ENCODE measurements at regions not wholly inside any gene's neighbourhood (a gene's known extent, or its start where the extent isn't known, plus 50 kb on each side); places are given as distances from the start of the nearest gene placed in this dataset.
"Not testable (repeated sequence)": the region's sequence is repeated elsewhere in the genome, so short reads cannot be mapped to it uniquely, and the experiment has no call there.

DNA sequence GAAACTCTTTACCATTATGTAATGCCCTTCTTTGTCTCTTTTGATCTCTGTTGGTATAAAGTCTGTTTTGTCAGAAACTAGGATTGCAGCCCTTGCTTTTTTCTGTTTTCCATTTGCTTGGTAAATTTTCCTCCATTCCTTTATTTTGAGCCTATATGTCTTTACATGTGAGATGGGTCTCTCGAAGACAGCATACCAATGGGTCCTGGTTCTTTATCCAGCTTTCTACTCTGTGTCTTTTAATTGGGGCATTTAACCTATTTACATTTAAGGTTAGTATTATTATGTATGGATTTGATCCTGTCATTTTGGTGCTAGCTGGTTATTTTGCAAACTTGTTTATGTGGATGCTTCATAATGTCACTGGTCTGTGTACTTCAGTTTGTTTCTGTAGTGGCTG, 191.3 kb downstream of the S1PR1 start:
- not testable (repeated sequence) for DNase-seq (ENCODE audit: low spot score)

DNA sequence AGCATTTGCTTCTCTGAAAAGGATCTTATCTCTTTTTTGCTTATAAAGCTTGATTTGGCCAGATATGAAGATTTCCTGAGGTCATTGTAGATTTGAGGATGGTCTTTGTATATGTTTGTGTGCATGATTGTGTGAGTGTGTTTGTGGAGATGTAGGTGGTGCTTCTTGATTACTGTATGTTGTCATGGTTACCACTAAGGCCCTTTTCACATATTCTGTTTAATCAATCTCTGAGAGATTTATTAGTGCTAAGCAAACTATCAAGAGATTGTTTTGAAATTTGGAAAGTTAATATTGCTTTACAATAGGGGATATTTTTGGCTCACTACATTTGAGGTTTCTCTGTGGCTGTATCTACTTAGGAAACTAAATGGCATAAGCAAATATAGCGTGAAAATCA, 191.7 kb downstream of the S1PR1 start:
- DNase-seq (ENCODE audit: low spot score): no peak

DNA sequence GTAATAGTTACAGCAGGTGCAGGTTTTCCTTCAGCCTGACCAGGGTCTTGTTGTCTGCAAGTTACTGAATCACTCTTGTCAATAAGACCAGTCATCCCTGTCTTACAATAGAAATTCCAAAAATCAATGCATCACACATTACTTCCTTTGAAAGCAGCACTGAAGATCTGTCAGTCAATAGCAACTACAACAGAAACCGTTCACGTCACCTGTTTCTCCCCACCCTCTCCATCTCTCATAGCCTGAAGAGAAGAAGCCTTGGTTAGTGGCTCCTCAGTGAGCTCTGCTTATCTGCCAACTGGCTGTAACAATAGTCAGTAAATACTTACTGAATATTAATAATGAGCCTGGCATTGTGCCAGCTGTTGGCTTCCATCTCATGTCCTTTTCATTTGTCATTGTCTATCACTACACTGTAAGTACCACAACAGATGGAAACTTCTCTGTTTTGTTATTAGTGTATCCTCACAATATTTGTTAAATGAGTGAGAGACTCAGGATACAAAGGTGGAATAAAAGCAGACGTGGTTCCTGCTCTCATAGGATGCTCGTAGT, 195.2 kb downstream of the S1PR1 start:
- DNase-seq (ENCODE audit: low spot score): no peak

DNA sequence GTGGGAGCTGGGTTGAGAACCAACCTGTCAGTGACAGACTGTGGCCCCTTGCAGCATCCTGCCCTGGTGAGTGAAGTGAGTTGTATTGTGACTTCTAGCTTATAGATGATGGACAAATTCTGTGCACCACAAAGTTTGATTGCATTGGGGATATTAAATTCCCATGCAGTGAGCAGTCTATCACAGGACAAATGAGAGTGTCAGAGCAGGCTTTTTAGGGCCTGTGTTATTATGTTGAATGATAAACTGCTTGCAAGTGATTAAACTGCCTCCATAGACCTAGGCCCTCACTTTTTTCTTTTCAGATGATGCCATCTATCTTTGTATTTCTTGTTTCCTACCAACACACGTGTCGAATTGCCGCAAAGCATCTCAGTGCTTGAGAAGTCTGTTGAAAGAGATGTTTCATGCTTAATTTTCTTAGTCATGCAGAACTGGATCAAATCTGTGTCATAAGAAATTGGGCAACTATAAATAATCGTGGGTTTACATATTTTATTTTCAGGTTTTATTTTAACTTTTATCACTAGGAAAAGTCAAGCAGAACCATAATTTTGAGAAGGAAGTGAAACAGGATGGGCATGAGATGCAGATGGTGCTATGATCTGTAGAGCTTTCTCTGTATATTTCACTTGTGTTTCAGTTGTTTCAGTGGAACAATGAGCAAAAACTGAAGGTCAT, 199.2 kb downstream of the S1PR1 start:
- DNase-seq (ENCODE audit: low spot score): no peak

DNA sequence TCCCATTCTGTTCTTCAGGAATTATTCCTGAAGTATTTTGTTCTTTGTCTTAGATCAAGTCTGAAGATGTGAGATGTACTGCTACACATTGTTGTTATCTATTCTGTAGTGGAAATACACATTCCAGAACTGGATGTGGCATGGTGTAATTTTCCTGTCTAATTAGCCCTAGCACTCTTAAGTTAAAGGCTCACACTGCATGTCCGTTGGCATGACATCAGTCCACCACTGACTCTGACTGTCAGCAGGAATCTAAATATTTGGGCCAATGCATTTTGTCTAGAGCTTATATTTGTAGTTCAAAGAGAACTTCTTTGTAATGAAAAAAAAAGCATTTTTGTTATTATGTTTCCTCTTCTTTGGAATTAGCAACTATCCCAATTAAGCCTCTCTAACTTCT, 201.0 kb downstream of the S1PR1 start:
- no peak for DNase-seq (ENCODE audit: low spot score)

DNA sequence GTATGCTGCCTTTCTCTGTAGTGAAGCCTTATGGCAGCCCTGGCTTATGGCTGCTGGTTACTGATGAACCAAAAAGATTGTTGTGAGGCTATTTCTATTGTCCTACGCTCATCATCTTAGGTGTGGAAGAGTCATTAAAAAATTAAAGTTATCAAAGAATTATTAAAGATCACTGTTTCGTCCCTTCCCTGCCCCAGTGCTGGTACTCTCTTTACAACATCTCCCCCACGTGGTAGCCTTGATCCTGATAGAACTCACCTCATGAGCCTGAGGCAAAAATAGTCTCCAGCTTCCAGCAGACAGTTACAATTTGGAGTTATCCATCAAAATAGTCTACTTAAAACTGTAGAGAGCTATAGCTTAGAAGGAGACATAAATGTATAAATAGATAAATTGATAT, 201.5 kb downstream of the S1PR1 start:
- peak; percentile 5 for DNase-seq (ENCODE audit: low spot score)

DNA sequence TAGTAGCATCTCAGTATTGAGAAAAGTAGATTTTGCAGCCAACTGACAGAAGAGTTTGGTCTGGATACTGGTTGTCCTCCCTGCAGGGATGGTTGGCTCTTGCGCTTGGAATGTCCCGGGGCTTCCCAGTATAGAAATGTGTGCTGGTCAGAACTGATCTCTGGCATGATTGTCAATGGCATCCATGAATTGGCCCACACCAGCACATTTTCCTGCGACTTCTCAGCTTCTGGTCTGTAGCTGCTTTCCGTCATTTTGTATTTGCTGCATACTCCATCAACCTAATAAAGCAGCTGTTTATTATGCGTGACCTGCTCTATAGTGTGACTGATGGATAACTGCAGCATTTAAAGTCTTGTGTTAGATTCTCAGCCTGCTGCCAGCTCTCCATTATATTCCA, 203.7 kb downstream of the S1PR1 start:
- no peak for DNase-seq (ENCODE audit: low spot score)

DNA sequence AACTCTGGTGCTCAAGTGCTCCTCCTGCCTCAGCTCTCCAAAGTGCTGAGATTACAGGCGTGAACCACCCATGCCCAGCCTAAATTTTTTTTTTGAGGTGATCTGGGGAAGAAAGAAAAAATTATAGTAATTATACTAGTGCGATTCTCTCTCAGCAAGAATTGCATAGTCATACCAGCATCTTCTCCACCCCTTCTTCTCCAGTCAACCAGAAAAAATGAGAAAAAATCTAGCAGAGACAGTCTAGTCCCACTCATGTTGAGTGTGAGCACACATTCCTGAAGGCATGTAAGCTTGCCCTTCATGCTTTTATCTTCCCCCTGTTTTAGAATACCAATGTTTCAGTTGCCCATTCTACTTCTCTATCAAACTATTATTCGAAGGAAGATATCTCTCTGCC, 207.6 kb downstream of the S1PR1 start:
- no peak for DNase-seq (ENCODE audit: low spot score)

DNA sequence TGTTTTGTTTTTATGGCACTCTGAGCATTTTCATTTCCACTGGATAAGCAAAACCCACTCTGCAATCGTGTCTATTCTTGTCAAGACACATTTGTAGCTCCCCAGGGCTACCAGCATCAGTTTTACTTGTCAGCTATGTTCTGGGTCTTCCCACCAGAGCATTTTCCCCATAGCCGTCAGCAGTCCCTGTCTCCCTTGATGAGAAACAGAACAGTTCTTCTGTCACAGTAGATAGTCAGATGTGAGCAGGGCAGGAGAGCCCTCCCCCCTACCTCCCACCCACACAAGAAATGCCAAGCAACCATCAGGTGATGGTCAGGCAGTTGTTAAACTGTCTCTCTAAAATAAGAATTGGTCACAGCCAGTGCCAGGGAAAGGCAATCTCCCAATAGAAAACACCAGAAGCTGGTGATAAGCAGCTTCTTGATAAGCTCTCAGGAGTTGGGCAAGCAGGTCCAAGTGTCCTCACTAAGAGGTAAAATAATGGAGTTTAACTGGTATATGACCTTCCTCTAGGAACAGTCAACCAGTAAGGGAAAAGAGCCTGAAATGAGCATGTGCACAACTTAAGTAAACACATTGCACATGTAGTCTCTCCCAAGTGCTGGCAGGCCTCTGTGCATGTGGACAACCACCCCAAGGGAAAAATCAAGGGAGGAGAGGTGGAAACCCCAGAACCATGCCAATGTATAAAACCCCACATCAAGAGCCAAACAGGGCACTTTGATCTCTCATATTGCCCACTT, 208.2 kb downstream of the S1PR1 start:
- DNase-seq (ENCODE audit: low spot score): no peak

DNA sequence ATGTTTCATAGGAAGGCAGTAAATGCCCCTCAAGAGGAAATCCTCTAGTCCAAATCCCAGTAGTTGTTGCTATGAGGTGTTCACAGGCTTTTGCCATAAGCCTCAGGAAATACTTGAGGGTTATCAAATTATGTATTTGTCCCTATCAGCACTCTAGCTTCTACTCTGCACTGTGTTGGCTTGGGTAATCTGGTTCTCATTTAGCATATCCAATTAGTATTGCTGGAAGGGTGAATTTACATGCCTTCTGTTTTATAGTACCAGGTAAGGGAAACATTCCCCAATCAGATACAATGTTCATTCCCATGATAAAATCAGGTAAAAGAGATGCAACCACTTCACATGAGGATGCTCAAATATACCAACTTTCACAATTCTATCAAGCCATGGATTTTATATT, 211.2 kb downstream of the S1PR1 start:
- no peak for DNase-seq (ENCODE audit: low spot score)

DNA sequence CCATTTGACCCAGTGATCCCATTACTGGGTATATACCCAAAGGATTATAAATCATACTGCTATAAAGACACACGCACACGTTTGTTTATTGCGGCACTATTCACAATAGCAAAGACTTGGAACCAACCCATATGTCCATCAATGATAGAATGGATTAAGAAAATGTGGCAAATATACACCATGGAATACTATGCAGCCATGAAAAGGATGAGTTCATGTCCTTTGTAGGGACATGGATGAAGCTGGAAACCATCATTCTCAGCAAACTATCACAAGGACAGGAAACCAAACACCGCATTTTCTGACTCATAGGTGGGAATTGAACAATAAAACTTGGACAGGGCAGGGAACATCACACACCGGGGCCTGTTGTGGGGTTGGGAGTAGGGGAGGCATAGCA, 213.9 kb downstream of the S1PR1 start:
- DNase-seq (ENCODE audit: low spot score): not testable (repeated sequence)

DNA sequence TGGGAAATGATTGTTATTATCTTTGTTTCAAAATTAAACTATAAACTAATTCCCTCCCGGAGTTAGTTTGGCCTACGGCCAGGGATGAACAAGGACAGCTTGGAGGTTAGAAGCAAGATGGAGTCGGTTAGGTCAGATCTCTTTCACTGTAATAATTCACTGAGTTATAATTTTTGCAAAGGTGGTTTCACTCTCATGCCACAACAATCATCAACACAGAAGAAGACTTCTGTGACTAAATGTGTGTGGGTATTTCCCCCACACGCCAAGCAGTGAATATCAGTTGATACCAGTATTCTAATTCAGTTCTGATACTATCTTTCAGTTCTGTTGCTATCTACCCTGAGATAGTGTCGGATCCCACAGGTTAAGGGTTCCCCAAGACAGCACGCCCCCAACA, 215.1 kb downstream of the S1PR1 start:
- no peak for DNase-seq (ENCODE audit: low spot score)

DNA sequence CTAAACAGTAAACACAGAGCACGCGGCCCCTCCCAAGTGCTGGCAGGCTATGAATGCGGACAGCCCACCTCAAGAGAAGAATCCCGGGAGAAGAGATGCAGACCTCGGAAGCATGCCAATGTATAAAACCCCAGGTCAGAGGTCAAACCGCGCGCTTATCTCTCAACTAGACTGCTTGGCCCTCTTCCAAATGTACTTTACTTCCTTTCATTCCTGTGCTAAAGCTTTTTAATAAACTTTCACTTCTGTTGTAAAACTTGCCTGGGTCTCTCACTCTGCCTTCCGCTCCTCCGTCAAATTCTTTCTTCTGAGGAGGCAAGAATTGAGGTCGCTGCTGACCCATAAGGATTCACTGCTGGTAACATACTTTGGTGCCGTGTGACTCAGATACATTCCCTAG, 216.0 kb downstream of the S1PR1 start:
- DNase-seq (ENCODE audit: low spot score): no peak

DNA sequence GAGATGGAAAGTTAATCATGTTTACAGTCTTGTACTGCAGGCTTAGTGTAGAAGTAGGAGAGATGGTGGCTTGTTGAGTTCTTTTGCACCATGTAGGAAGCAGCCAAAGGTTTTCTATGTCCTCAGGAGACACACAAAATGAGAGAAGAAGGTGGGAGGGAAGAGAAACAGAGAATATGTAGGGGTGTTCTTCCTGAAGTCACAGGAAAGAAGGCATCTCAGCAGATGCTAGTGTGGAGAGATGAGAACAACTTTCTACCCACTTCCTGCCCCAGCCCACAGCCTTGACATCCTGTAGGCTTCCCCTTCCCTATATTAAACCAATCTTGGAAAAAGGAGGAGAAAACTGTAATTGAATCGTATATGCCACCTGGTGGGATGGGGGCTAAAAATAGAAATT, 217.0 kb downstream of the S1PR1 start:
- no peak for DNase-seq (ENCODE audit: low spot score)

DNA sequence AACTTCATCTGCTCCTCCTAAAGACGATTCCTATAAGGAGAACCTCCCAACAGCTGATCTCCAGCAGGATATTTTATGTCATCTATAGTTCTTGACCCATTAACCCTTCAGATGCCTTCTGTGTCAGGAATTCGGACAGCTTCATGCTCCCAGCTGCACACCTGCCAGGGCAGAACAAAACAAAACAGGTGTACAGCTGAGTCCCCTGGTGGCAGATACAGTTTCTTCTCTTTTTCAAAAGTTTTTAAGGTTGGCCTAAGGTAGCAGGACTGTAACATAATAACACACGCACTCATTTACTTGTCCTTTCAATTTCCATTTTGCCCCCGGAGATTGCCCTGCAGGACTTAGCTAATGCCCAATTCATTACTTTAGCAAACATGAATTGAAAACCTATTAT, 218.3 kb downstream of the S1PR1 start:
- no peak for DNase-seq (ENCODE audit: low spot score)

DNA sequence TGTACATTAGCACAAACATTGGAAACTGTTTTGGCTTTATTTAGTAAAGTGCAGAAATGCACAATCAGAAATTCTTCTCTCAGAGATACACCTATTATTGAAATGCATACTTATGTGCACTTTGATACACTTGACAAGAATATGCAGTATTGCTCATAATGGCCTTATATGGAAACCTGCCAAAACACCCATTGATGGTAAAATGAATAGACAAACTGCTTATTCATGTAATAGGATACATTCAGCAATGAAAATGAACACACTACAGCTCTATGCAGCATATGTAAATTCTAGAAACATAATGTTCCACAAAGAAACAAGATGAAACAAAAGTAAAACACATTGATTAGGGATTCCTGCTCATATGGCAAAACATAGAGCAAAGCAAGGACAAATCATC, 223.9 kb downstream of the S1PR1 start:
- no peak for DNase-seq (ENCODE audit: low spot score)

DNA sequence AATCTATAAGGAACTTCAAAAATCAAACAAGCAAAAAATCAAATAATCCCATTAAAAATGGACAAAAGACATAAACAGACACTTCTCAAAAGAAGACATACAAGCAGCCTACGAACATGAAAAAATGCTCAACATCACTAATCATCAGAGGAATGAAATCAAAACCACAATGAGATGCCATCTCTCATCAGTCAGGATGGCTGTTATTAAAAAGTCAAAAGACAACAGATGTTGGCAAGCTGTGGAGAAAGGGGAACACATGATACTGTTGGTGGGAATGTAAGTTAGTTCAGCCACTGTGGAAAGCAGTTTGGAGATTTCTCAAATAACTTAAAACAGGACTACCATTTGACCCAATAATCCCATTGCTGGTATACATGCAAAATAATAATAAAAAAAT, 226.4 kb downstream of the S1PR1 start:
- DNase-seq (ENCODE audit: low spot score): no peak

DNA sequence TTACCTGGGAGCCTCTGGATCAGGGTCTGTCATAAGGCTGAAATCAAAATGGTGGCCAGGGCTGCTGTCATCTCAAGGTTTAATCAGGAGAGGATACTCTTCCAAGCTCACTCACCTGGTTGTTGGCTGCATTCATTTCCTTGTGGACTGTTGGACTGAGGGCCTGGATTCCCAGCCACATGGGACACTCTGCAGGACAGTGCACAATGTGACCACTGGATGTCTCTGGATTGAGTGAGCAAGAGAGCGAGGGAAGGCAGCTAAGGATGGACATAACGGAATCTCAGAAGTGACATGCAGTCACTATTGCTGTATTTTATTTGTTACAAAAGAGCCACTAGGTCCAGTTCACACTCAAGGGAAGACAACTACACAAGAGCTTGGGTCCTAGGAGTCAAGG, 229.1 kb downstream of the S1PR1 start:
- DNase-seq (ENCODE audit: low spot score): no peak

DNA sequence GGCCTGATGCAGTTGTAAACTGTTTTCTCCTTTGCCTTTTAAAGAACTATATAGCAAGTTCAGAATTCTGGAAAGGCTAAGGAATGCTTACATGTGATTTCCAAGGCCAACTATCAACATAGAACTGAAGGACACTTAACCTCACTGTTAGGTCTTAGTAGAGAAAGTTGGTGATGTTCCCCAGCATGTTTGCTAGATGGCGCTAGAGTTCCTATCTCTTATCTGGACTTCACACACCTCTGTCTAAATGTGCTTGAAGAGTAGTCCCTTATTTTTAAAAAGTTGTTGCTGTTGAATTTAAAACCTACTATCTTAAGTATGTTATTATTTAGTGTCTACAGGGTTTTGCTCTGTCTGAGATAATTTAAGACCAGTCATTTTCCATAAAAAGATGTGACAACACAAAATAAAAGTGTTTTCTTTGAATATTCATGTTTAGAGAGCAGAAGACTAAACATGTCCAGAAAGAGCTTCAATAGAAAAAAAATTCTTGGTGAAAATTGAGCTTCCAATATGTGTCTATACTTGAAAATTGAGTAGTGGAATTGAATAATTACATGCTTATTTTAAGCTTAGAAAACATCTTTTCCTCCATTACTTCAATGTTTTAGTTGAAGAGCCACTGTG, 237.3 kb downstream of the S1PR1 start:
- DNase-seq (ENCODE audit: low spot score): peak; percentile 6

DNA sequence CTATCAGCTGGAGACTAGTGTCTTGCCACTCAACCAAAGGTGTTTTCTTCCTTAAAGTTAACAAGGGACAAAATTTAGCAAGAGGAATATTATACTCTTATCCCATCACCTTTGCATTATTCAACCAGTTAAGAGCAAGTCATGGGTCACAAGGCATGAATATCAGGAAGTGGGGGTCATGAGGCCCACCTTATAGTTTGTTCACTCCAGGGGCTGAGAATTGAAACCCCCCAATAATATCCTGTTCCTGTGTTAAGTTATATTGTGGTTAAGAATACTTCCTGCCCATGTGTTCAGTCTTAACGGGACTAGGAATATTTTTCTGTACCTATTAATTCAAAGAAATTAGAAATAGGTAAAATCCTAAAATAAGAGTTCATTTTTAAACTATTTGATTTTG, 239.7 kb downstream of the S1PR1 start:
- DNase-seq (ENCODE audit: low spot score): no peak

DNA sequence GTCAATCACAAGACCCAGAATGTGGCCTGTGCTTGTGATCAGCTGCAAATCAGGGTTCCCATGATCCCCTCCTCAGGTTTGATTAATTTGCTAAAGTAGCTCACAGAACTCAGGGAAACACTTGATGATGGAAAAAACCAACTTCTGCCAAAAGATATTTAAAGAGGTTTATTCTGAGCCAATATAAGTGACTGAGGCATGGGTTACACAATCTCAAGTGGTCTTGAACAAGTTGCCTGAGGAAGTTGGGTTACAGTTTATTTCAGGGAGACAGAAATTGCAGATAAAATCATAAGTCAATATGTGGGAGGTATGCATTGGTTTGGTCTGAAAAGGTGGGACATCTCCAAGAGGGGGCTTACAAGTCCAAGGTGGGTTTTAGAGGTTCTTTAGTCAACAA, 243.1 kb downstream of the S1PR1 start:
- no peak for DNase-seq (ENCODE audit: low spot score)

DNA sequence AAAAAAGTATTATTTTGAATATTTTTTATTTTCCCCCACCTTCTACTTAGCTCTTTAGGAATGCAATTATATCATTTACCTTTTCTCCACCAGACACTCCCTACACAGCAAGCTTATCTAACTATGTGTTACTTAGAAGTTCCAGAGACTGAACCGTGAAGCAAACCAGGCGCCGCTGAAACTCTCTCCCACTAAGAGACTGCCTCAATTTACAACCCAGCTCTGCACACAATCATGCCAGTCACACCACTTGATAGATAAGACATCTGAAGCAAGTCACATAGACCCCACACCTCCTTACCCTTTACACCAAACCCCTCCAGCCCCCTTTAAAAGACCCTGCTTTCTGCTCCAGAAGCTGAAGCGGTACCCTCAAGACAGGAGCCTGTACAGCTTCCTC, 245.5 kb downstream of the S1PR1 start:
- DNase-seq (ENCODE audit: low spot score): no peak

DNA sequence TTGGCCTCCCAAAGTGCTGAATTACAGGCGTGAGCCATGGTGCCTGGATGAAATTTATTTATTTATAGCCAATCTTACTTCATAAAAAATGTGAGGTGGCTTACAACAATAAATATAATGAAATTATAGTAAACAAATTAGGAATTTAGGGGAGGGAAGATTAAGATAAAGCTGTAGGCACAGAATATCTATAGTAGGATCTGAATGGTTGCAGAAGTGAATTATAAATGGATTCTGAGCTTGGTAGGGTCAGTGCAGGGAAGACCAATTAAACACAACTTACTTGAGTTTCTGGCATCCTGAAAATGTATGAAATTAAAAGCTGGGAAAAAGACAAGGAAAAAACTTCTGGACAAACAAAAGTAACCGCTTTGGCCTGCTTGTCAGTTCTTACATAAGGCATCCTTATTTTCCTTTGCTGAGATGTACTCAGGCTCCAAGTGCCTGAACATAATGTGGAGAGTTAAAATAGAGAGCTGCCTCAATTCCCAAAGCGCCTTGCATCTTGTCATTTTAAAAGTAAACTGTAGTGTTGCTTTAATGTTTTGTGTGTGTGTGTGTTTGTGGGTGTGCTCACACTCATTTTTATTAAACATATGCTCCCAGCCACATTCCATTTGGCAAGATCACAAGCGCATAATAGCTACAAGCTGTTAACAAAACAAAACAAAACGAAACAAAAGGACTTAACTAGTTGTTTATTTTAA, 247.3 kb downstream of the S1PR1 start:
- no peak for DNase-seq (ENCODE audit: low spot score)
